CMK (cell line): ENCODE measurements at regions not wholly inside any gene's neighbourhood (a gene's known extent, or its start where the extent isn't known, plus 50 kb on each side); places are given as distances from the start of the nearest gene placed in this dataset.

Source experiments
- DNase-seq: peaks from one replicate; pipeline ENCODE4 v3.0.0-alpha.2; 2010; ENCODE audit warnings: low read depth

DNA sequence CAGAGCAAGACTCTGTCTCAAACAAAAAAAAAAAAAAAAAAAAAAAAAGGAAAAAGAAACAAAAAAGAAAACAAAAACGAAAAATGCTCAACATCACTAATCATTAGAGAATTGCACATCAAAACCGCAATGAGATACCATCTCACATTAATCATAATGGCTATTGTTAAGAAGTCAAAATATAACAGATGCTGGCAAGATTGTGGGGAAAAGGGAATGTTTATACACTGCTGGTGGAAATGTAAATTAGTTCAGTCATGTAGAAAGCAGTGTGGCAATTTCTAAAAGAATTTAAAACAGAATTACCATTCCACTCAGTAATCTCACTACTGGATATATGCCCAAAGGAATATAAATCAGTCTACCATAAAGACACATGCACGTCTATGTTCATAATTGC, 50.4 kb upstream of the PRR16 start:
- no peak for DNase-seq
